Astrocyte (in vitro differentiated cells and primary cell): ENCODE measurements at regions not wholly inside any gene's neighbourhood (a gene's known extent, or its start where the extent isn't known, plus 50 kb on each side); places are given as distances from the start of the nearest gene placed in this dataset.
"Not testable (repeated sequence)": the region's sequence is repeated elsewhere in the genome, so short reads cannot be mapped to it uniquely, and the experiment has no call there.

Source experiments
- DNase-seq: peaks from one replicate; pipeline ENCODE4 v3.0.0-alpha.2; 2010; ENCODE audit warnings: low read depth
- FAIRE-seq: peaks from 2 replicates; lab custom pipeline; 2011; peaks lifted over from hg19 to GRCh38; lab: Jason Lieb, UNC
- H2AFZ ChIP-seq: 2 replicates; pipeline ENCODE4 v1.6.0; 2012; ENCODE audit warnings: low read depth, low read length, inconsistent platforms
- H3K27ac ChIP-seq: 2 replicates; pipeline ENCODE4 v1.5.1; 2011; ENCODE audit warnings: low read depth, low read length, inconsistent platforms
- H3K27me3 ChIP-seq: 2 replicates; pipeline ENCODE4 v1.6.0; 2011; ENCODE audit warnings: low read length, inconsistent platforms; ENCODE audit not compliant: insufficient read depth
- H3K36me3 ChIP-seq: 2 replicates; pipeline ENCODE4 v1.5.1; 2011; ENCODE audit warnings: low read length, inconsistent platforms; ENCODE audit not compliant: insufficient read depth
- H3K4me1 ChIP-seq: 2 replicates; pipeline ENCODE4 v1.5.1; 2011; ENCODE audit warnings: low read length, inconsistent platforms; ENCODE audit not compliant: insufficient read depth
- H3K4me2 ChIP-seq: 2 replicates; pipeline ENCODE4 v1.6.0; 2012; ENCODE audit warnings: low read length, inconsistent platforms
- H3K4me3 ChIP-seq: 2 replicates; pipeline ENCODE4 v1.5.1; 2011; ENCODE audit warnings: low read depth, mild to moderate bottlenecking, low read length, inconsistent platforms; ENCODE audit not compliant: insufficient read depth
- H3K79me2 ChIP-seq: 2 replicates; pipeline ENCODE4 v1.6.0; 2012; ENCODE audit warnings: mild to moderate bottlenecking, low read length, inconsistent platforms; ENCODE audit not compliant: insufficient read depth
- H3K9ac ChIP-seq: 2 replicates; pipeline ENCODE4 v1.6.0; 2012; ENCODE audit warnings: mild to moderate bottlenecking, low read length, inconsistent platforms
- H3K9me3 ChIP-seq: 2 replicates; pipeline ENCODE4 v1.5.1; 2012; ENCODE audit warnings: low read depth, mild to moderate bottlenecking, low read length, inconsistent platforms; ENCODE audit not compliant: insufficient read depth
- H4K20me1 ChIP-seq: 2 replicates; pipeline ENCODE4 v1.6.0; 2012; ENCODE audit warnings: low read length, inconsistent platforms; ENCODE audit not compliant: insufficient read depth
- H3K27ac Mint-ChIP-seq: one replicate; pipeline ENCODE4 v1.8.0; 2021; ENCODE audit warnings: mild to moderate bottlenecking, mixed read lengths; ENCODE audit not compliant: unreplicated experiment
- H3K27me3 Mint-ChIP-seq: one replicate; pipeline ENCODE4 v1.8.0; 2021; ENCODE audit warnings: low read depth, mixed read lengths; ENCODE audit not compliant: unreplicated experiment
- H3K36me3 Mint-ChIP-seq: one replicate; pipeline ENCODE4 v1.8.0; 2021; ENCODE audit warnings: low read depth, mixed read lengths; ENCODE audit not compliant: unreplicated experiment
- H3K4me1 Mint-ChIP-seq: one replicate; pipeline ENCODE4 v1.8.0; 2021; ENCODE audit warnings: low read depth, mixed read lengths; ENCODE audit not compliant: unreplicated experiment
- H3K4me3 Mint-ChIP-seq: one replicate; pipeline ENCODE4 v1.8.0; 2021; ENCODE audit warnings: mild to moderate bottlenecking, moderate library complexity, mixed read lengths; ENCODE audit not compliant: unreplicated experiment
- H3K9me3 Mint-ChIP-seq: one replicate; pipeline ENCODE4 v1.8.0; 2021; ENCODE audit warnings: mild to moderate bottlenecking, mixed read lengths; ENCODE audit not compliant: unreplicated experiment
- EZH2 ChIP-seq: IDR thresholded peaks from 2 replicates; pipeline ENCODE4 v1.6.1; 2012; ENCODE audit warnings: mild to moderate bottlenecking, low read length, inconsistent platforms; ENCODE audit not compliant: insufficient read depth
- TF ChIP-seq, protein P1 (sequence below): IDR thresholded peaks from 2 replicates; pipeline ENCODE4 v1.5.1; 2011; ENCODE audit warnings: low read depth, mild to moderate bottlenecking, inconsistent platforms, low read length, moderate library complexity; ENCODE audit not compliant: insufficient read depth

DNA sequence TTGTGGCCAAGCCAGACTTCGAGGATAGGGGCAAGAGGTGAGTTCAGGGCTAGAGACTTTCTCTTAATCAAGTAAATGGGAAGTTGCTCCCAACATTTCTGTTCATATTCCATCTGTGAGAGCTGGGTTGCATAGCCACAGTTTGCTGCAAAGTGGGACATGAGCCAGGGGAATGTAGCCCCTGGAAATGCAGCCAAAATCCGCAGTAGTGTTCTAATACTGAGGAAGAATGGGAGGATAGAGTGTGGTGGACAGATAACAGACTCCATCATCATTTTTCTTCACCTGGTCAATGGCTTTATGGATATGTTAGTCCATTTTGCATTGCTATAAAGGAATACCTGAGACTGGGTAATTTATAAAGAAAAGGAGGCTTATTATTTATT is 177.7 kb downstream of the SKIDA1 start:
- Histone ChIP-seq H3K4me2 (no peak overlapping the region), H3K36me3 (no peaks in the 10 kb centered on the region), H4K20me1 (no peaks in the 10 kb centered on the region), H3K27me3 (no peaks in the 10 kb centered on the region), H3K4me3 (no peak overlapping the region), H3K9me3 (no peaks in the 10 kb centered on the region), H3K9ac (no peak overlapping the region), H2AFZ (no peak overlapping the region), H3K79me2 (no peaks in the 10 kb centered on the region), H3K4me1 (peaks cover 6% of the 10 kb centered on the region), H3K27ac (no peak overlapping the region)
- FAIRE-seq (no peak), DNase-seq (no peak)
- Mint-ChIP-seq H3K27ac (peak overlapping the region; percentile 75), H3K9me3 (peaks cover 2% of the 10 kb centered on the region), H3K36me3 (peaks cover 2% of the 10 kb centered on the region), H3K4me1 (peaks cover 10% of the 10 kb centered on the region), H3K4me3 (no peak overlapping the region), H3K27me3 (no peaks in the 10 kb centered on the region)
- no peak for TF ChIP-seq EZH2
- TF ChIP-seq, protein P1, sequence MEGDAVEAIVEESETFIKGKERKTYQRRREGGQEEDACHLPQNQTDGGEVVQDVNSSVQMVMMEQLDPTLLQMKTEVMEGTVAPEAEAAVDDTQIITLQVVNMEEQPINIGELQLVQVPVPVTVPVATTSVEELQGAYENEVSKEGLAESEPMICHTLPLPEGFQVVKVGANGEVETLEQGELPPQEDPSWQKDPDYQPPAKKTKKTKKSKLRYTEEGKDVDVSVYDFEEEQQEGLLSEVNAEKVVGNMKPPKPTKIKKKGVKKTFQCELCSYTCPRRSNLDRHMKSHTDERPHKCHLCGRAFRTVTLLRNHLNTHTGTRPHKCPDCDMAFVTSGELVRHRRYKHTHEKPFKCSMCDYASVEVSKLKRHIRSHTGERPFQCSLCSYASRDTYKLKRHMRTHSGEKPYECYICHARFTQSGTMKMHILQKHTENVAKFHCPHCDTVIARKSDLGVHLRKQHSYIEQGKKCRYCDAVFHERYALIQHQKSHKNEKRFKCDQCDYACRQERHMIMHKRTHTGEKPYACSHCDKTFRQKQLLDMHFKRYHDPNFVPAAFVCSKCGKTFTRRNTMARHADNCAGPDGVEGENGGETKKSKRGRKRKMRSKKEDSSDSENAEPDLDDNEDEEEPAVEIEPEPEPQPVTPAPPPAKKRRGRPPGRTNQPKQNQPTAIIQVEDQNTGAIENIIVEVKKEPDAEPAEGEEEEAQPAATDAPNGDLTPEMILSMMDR: no peak

DNA sequence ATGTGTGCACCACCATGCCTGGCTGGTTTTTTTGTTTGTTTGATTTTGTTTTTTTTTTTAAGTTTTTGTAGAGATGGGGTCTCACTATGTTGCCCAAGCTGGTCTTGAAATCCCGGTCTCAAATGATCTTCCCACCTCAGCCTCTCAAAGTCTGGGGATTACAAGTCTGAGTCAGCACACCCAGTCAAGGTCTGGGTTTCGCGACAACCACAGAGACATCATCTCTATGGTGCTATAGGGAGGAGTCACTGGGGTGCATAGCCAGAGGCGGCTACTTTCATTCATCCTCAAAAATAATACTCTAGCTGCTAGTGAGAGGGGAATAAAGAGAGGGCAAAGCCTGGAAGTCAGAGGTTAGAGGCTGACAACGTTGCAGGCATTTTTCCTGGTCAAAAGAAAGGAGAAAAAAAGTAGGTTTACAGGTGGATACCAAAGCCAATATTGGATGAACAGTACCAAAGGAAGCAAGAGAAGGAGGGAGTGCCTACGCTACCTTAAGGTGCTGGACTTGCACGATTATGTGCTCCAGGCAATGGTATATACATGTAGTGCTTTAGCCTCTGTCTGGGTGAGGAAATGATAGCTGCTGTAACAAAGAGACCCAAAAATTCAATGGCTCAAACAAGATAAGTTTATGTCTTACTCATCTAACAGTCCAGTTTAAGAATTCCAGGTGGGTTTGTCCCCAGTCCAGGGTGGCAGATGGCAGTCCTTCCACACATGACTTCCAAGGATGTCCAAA is 178.3 kb downstream of the SKIDA1 start:
- no peak for DNase-seq
- Mint-ChIP-seq H3K36me3 (peaks cover 2% of the 10 kb centered on the region), H3K9me3 (peaks cover 2% of the 10 kb centered on the region), H3K4me3 (no peak overlapping the region), H3K27ac (peak overlapping the region; percentile 75), H3K27me3 (no peaks in the 10 kb centered on the region), H3K4me1 (peaks cover 10% of the 10 kb centered on the region)
- FAIRE-seq: no peak
- no peak overlapping the region for H3K4me3 ChIP-seq
- H2AFZ ChIP-seq: no peak overlapping the region
- H3K4me1 ChIP-seq: peaks cover 6% of the 10 kb centered on the region
- no peak overlapping the region for H3K4me2 ChIP-seq
- no peaks in the 10 kb centered on the region for H3K9me3 ChIP-seq
- no peaks in the 10 kb centered on the region for H3K36me3 ChIP-seq
- no peaks in the 10 kb centered on the region for H4K20me1 ChIP-seq
- TF ChIP-seq, protein P1: no peak
- TF ChIP-seq EZH2: no peak
- H3K27ac ChIP-seq: no peak overlapping the region
- no peaks in the 10 kb centered on the region for H3K27me3 ChIP-seq
- no peak overlapping the region for H3K9ac ChIP-seq
- H3K79me2 ChIP-seq: no peaks in the 10 kb centered on the region

DNA sequence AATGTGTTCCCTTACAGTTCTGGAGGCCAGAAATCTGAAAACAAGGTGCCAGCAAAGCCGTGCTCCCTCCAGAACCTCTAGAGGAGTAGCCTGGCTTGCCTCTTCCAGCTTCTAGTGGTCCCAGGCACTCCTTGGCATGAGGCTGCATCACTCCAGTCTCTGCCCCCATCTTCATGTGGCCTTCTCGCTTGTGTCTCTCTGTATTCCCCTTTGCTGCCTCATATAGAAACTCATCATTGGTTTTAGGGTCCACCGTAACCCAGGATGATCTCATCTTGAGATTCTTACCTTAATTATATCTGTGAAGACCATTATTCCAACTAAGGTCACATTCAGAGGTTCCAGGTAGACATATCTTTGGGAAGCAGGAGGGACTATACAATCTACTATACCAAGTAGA is 182.4 kb downstream of the SKIDA1 start:
- no peaks in the 10 kb centered on the region for H3K27me3 ChIP-seq
- Mint-ChIP-seq H3K27me3 (no peaks in the 10 kb centered on the region), H3K4me1 (peaks cover 7% of the 10 kb centered on the region), H3K9me3 (peaks cover 6% of the 10 kb centered on the region), H3K27ac (no peak overlapping the region), H3K4me3 (no peak overlapping the region), H3K36me3 (peaks cover 2% of the 10 kb centered on the region)
- H3K9me3 ChIP-seq: no peaks in the 10 kb centered on the region
- no peak for DNase-seq
- H3K36me3 ChIP-seq: no peaks in the 10 kb centered on the region
- H3K79me2 ChIP-seq: no peaks in the 10 kb centered on the region
- TF ChIP-seq, protein P1: no peak
- no peak for TF ChIP-seq EZH2
- FAIRE-seq: no peak
- no peaks in the 10 kb centered on the region for H3K4me1 ChIP-seq
- no peak overlapping the region for H3K9ac ChIP-seq
- H3K27ac ChIP-seq: no peak overlapping the region
- H3K4me3 ChIP-seq: no peak overlapping the region
- no peak overlapping the region for H2AFZ ChIP-seq
- H4K20me1 ChIP-seq: no peaks in the 10 kb centered on the region
- no peak overlapping the region for H3K4me2 ChIP-seq

DNA sequence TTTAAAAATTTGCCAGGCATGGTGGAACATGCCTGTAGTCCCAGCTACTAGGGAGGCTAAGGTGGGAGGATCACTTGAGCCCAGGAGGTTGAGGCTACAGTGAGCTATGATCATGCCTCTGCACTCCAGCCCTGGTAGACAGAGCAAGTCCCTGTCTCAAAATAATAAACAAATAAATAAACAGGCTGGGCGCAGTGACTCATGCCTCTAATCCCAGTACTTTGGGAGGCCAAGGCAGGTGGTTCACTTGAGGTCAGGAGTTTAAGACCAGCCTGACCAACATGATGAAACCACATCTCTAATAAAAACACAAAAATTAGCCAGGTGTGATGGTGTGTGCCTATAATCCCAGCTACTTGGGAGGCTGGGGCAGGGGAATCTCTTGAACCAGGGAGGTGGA is 183.0 kb downstream of the SKIDA1 start:
- H3K9ac ChIP-seq, H3K27me3 Mint-ChIP-seq, H3K4me1 Mint-ChIP-seq, H2AFZ ChIP-seq, H4K20me1 ChIP-seq, DNase-seq, H3K27ac ChIP-seq, H3K4me3 ChIP-seq, H3K27me3 ChIP-seq, H3K36me3 ChIP-seq, H3K4me1 ChIP-seq, H3K4me2 ChIP-seq, FAIRE-seq, H3K9me3 Mint-ChIP-seq, H3K9me3 ChIP-seq, H3K4me3 Mint-ChIP-seq, H3K36me3 Mint-ChIP-seq, H3K27ac Mint-ChIP-seq, H3K79me2 ChIP-seq: not testable (repeated sequence)
